ENCODE measurements at regions not wholly inside any gene's neighbourhood (a gene's known extent, or its start where the extent isn't known, plus 50 kb on each side); places are given as distances from the start of the nearest gene placed in this dataset.
"Not testable (repeated sequence)": the region's sequence is repeated elsewhere in the genome, so short reads cannot be mapped to it uniquely, and the experiment has no call there.

- TF ChIP-seq ZNF449 (tag by site-specific recombination; IDR thresholded peaks at IDR 0.05) (no peak), ZNF112 (tag by site-specific recombination; IDR thresholded peaks at IDR 0.05) (no peak), ZNF530 (tag by site-specific recombination; IDR thresholded peaks at IDR 0.05; ENCODE audit: low read depth) (no peak), ZNF214 (tag by site-specific recombination; IDR thresholded peaks at IDR 0.05; ENCODE audit: borderline replicate concordance) (no peak), BCL11B (tag by site-specific recombination; IDR thresholded peaks at IDR 0.05; ENCODE audit: low read depth) (no peak)
Observed at GRCh38 chr1:175262621-175263020, 70.0 kb upstream of the KIAA0040 start (continued).

GRCh38 chr1:175256246-175256645 lies 63.7 kb upstream of the KIAA0040 start:
- CTCF ChIA-PET; H3K9me3 ChIP-seq (ENCODE audit: control insufficient read depth, insufficient read depth, low read depth, low read length); H3K4me1 ChIP-seq (ENCODE audit: control insufficient read depth, insufficient read depth, low read length); H3K36me3 ChIP-seq (ENCODE audit: control insufficient read depth in 2 of 2, insufficient read depth in 1 of 2, low read length in 2 of 2); POLR2A ChIA-PET; H3K4me3 ChIP-seq (ENCODE audit: low read depth, low read length); H3K27ac ChIP-seq (ENCODE audit: extremely low read depth, low read depth, low read length): not testable (repeated sequence)
- TF ChIP-seq ZNF146 (tag by site-specific recombination; IDR thresholded peaks at IDR 0.05) = peak; percentile 64

GRCh38 chr1:175254190-175254589 lies 61.6 kb upstream of the KIAA0040 start:
- H3K36me3 ChIP-seq (ENCODE audit: control insufficient read depth in 2 of 2, insufficient read depth in 1 of 2, low read length in 2 of 2) = no peaks in the 10 kb centered on the region
- no peak overlapping the region for H3K27ac ChIP-seq (ENCODE audit: extremely low read depth, low read depth, low read length)
- CTCF ChIA-PET = interaction anchor here (1.1 to 1.2 kb wide), 2 partner anchors 65 to 102 kb away, joined by 4 to 7 read pairs; no protein-coding TSS in a partner anchor
- TF ChIP-seq, protein P1, sequence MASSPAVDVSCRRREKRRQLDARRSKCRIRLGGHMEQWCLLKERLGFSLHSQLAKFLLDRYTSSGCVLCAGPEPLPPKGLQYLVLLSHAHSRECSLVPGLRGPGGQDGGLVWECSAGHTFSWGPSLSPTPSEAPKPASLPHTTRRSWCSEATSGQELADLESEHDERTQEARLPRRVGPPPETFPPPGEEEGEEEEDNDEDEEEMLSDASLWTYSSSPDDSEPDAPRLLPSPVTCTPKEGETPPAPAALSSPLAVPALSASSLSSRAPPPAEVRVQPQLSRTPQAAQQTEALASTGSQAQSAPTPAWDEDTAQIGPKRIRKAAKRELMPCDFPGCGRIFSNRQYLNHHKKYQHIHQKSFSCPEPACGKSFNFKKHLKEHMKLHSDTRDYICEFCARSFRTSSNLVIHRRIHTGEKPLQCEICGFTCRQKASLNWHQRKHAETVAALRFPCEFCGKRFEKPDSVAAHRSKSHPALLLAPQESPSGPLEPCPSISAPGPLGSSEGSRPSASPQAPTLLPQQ (tag by site-specific recombination; IDR thresholded peaks at IDR 0.05) = no peak
- TF ChIP-seq GLI4 (tag by site-specific recombination; IDR thresholded peaks at IDR 0.05) (no peak), ZNF701 (tag by site-specific recombination; IDR thresholded peaks at IDR 0.05) (no peak), BCL11B (tag by site-specific recombination; IDR thresholded peaks at IDR 0.05; ENCODE audit: low read depth) (no peak), ZNF521 (tag by site-specific recombination; IDR thresholded peaks at IDR 0.05) (no peak), FEZF1 (tag by site-specific recombination; IDR thresholded peaks at IDR 0.05) (no peak), ZNF677 (tag by site-specific recombination; IDR thresholded peaks at IDR 0.05) (no peak), ZNF366 (tag by site-specific recombination; conservative IDR thresholded peaks at IDR 0.05) (no peak), ZBTB1 (tag by site-specific recombination; IDR thresholded peaks at IDR 0.05) (no peak), ZBTB48 (tag by site-specific recombination; IDR thresholded peaks at IDR 0.05) (no peak), YY2 (tag by site-specific recombination; IDR thresholded peaks at IDR 0.05) (no peak)
- TF ChIP-seq, protein P2, sequence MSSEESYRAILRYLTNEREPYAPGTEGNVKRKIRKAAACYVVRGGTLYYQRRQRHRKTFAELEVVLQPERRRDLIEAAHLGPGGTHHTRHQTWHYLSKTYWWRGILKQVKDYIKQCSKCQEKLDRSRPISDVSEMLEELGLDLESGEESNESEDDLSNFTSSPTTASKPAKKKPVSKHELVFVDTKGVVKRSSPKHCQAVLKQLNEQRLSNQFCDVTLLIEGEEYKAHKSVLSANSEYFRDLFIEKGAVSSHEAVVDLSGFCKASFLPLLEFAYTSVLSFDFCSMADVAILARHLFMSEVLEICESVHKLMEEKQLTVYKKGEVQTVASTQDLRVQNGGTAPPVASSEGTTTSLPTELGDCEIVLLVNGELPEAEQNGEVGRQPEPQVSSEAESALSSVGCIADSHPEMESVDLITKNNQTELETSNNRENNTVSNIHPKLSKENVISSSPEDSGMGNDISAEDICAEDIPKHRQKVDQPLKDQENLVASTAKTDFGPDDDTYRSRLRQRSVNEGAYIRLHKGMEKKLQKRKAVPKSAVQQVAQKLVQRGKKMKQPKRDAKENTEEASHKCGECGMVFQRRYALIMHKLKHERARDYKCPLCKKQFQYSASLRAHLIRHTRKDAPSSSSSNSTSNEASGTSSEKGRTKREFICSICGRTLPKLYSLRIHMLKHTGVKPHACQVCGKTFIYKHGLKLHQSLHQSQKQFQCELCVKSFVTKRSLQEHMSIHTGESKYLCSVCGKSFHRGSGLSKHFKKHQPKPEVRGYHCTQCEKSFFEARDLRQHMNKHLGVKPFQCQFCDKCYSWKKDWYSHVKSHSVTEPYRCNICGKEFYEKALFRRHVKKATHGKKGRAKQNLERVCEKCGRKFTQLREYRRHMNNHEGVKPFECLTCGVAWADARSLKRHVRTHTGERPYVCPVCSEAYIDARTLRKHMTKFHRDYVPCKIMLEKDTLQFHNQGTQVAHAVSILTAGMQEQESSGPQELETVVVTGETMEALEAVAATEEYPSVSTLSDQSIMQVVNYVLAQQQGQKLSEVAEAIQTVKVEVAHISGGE (tag by site-specific recombination; conservative IDR thresholded peaks at IDR 0.05; ENCODE audit: low read depth) = no peak
- TF ChIP-seq, protein P3, sequence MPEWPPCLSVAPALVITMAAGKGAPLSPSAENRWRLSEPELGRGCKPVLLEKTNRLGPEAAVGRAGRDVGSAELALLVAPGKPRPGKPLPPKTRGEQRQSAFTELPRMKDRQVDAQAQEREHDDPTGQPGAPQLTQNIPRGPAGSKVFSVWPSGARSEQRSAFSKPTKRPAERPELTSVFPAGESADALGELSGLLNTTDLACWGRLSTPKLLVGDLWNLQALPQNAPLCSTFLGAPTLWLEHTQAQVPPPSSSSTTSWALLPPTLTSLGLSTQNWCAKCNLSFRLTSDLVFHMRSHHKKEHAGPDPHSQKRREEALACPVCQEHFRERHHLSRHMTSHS (tag by site-specific recombination; IDR thresholded peaks at IDR 0.05) = no peak
- H3K4me3 ChIP-seq (ENCODE audit: low read depth, low read length) = no peak overlapping the region
- POLR2A ChIA-PET = interaction anchor here (0.6 kb wide), 1 partner anchor 212 kb away, joined by 6 read pairs; no protein-coding TSS in a partner anchor
- H3K4me1 ChIP-seq (ENCODE audit: control insufficient read depth, insufficient read depth, low read length) = no peaks in the 10 kb centered on the region
- H3K9me3 ChIP-seq (ENCODE audit: control insufficient read depth, insufficient read depth, low read depth, low read length) = no peaks in the 10 kb centered on the region
